ENCODE measurements at regions not wholly inside any gene's neighbourhood (a gene's known extent, or its start where the extent isn't known, plus 50 kb on each side); places are given as distances from the start of the nearest gene placed in this dataset.
"Not testable (repeated sequence)": the region's sequence is repeated elsewhere in the genome, so short reads cannot be mapped to it uniquely, and the experiment has no call there.

GRCh38 chr20:52311209-52311794 lies 119.7 kb upstream of the ZFP64 start:
- no peak for DNase-seq (ENCODE audit: low read depth in 2 of 2)

DNA sequence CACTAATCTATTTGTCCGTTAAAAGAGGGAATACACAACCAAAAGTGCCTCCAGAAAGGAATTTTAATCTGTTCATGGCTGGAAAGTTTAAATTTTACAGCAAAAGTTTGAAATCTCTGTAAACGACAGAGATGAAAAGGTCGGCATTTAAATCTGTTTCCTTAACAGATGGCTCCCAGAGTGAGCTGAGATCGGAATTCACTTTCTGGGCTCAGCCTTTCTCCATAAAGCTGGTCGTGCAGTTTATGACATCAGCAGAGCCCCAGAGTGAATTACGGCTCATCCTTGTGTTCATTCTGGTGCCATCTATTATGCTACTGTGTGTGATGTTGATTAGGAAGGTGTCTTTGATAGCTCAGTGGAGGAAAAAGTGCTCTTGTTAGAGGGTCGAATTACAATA lies 117.6 kb upstream of the ZFP64 start:
- DNase-seq (ENCODE audit: low read depth in 2 of 2): no peak

DNA sequence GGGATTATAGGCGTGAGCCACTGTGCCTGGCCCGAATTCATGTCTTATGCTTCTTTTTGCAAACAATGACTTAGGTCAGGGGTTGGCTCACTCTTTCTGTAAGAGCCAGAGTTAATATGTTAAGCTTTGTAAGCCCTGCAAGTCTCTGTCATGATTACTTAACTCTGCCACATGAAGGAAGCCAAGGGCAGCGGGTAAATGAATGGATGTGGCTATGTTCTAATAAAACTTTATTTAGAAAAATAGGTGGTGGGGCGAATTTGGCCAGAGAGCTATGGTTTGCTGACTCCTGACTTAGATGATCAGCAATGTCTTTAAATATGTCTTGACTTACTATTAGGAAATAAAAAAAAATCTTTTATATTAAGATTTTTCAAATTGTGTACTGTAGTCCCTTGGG lies 114.9 kb upstream of the ZFP64 start:
- no peak for DNase-seq (ENCODE audit: low read depth in 2 of 2)

- no peak for DNase-seq (ENCODE audit: low read depth in 2 of 2)
These were observed 114.3 kb upstream of the ZFP64 start for GRCh38 chr20:52305858-52306257.

DNA sequence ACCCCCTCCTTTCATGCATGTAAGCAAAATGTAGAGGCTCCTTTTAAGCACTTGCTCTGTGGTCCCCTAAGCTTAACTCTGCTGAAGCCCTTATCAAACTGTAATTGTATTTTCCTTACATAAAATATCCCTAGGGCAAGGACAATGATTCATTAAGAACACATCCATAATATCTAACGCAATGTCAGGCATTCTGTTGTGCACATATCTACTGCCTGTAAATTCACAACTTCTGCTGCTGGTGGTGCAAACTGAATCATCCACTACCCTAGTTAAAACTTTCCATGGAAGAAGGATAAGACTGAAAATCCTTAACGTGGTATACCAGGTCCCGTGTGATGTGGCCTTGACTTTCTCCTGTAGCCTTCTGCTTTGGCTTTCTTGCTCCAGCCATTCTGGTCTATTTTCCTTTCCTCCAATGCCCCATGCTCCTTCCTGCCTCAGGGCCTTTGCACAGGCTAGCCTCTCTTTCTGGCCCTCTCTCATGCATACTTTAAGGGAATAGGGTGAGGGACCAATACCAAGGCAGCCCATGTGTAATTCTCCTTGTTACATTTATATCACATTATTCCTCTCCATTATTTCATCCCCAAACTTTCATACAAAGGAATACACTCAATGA lies 113.6 kb upstream of the ZFP64 start:
- no peak for DNase-seq (ENCODE audit: low read depth in 2 of 2)

DNA sequence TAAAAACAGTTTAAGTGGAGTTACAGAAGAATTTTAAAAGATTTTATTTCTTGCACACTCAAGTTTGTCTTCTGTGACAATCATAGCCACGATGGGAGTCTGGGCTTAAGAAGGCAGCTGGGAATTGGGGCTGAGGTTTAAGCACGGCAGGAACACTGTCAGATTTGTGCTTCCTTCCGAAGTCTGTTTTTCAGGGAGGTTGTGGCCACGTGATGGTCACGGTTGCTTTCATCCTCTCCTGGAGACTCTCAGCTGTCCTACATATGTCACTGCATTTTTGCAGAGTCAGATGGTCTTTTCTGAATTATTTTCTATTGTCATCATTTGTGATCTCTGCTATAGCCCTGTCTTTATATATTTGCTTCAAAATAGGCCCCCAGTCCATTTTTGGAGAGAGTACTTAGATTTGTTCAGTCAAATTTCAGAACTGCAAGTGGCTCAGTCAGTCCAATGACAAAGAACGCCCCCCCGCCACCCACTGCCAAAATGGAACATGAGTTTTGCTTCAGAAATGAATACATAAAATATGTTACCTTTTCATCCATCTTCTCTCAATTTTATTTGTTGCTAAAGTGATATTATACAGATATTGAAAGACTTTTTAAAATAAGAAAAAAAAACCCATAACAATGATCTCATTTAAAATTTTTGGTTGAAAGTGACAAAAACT lies 111.8 kb upstream of the ZFP64 start:
- DNase-seq (ENCODE audit: low read depth in 2 of 2): no peak

GRCh38 chr20:52302736-52303135 lies 111.2 kb upstream of the ZFP64 start:
- no peak for DNase-seq (ENCODE audit: low read depth in 2 of 2)

GRCh38 chr20:52302051-52302450 lies 110.5 kb upstream of the ZFP64 start:
- not testable (repeated sequence) for DNase-seq (ENCODE audit: low read depth in 2 of 2)

DNA sequence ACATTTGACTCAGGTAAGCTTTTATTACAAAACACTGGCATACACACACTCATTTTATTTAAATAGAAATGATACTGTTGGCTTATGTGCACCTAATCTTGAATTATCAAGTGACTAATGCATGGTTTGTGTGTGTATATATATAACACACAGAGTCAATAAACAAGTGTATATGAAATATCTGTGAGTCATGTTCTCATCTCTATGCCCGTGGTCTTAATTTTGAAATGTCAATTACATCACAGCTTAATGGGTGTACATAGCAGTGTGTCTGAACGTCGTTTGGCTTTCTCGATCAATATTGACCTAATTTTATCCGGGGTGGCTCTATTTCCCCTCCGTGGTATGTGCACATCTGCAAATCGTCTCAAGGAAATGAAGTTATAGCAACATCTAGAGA lies 104.0 kb upstream of the ZFP64 start:
- no peak for DNase-seq (ENCODE audit: low read depth in 2 of 2)

- no peak for DNase-seq (ENCODE audit: low read depth in 2 of 2)
These were observed 102.6 kb upstream of the ZFP64 start for GRCh38 chr20:52294106-52294628.

- DNase-seq (ENCODE audit: low read depth in 2 of 2): no peak
These were observed 99.5 kb upstream of the ZFP64 start for GRCh38 chr20:52291109-52291508.

- no peak for DNase-seq (ENCODE audit: low read depth in 2 of 2)
These were observed 99.0 kb upstream of the ZFP64 start for GRCh38 chr20:52290569-52290968.

GRCh38 chr20:52289956-52290565 lies 98.5 kb upstream of the ZFP64 start:
- no peak for DNase-seq (ENCODE audit: low read depth in 2 of 2)

DNA sequence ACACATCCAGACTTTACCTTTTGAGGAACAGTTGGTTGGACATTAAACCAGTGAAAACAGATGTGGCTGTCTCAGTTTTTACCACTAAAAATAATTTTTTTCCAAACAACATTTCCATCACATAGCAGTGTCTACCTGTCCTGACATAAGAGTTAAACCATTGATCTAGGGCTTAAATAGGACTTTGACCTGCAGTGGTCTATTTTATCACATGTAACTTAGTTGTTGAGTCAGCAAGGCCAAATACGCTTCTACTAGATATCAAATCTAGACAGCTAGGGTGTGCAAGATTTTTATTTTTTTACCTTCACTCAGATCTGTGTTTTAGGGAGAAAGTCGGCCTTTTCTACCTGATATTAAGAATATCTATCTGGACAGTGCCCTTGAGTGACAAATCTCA lies 88.8 kb upstream of the ZFP64 start:
- DNase-seq (ENCODE audit: low read depth in 2 of 2): no peak

DNA sequence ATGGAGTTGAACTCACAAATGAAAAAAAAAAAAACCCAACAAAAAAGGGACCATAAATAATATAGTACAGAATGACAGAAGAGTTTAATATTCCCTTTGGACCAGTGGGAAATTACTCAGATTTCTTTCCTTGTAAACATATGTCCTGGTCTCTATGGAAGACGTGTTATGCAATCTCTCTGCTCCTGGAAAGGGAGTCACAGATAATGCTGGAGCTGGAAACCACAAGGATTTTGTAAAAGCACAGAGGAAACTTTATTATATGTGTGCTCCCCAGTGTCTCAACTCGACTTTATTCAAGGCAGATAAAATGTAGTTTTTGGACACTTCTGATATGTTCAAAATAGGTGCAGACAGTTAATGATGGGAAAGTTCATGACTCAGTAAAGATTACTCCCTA lies 88.1 kb upstream of the ZFP64 start:
- DNase-seq (ENCODE audit: low read depth in 2 of 2): no peak

- no peak for DNase-seq (ENCODE audit: low read depth in 2 of 2)
These were observed 83.7 kb upstream of the ZFP64 start for GRCh38 chr20:52275181-52275691.

DNA sequence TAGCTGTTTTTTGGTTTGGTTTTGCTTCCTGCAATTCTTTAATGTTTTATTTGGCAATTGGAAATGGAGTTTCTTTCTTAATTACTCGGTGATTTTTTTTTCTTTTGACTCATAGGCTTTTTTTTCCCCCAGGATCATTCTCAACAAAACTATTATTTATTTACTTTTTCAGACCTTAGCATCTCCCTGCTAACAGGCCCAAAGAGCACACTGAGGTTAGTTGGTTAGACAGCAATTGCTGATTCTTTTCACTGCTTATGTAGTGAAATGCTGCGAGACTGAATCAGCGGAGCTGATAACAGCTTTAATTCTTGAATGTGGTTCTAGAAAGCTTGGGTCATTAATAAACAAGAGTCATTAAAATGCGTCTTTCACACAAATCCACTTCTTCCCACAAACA lies 79.1 kb upstream of the ZFP64 start:
- DNase-seq (ENCODE audit: low read depth in 2 of 2): no peak

GRCh38 chr20:52270001-52270606 lies 78.5 kb upstream of the ZFP64 start:
- DNase-seq (ENCODE audit: low read depth in 2 of 2): no peak

- DNase-seq (ENCODE audit: low read depth in 2 of 2): no peak
These were observed 77.7 kb upstream of the ZFP64 start for GRCh38 chr20:52269321-52269720.

GRCh38 chr20:52268184-52268749 lies 76.7 kb upstream of the ZFP64 start:
- DNase-seq (ENCODE audit: low read depth in 2 of 2): no peak

GRCh38 chr20:52267418-52267817 lies 75.8 kb upstream of the ZFP64 start:
- DNase-seq (ENCODE audit: low read depth in 2 of 2): no peak

- DNase-seq (ENCODE audit: low read depth in 2 of 2): no peak
These were observed 72.2 kb upstream of the ZFP64 start for GRCh38 chr20:52263757-52264156.

Data from activated CD8-positive, alpha-beta memory T cell treated with anti-CD3 and anti-CD28 coated beads for 4 hours (primary cell).